SK-N-SH (cell line): ENCODE measurements at regions not wholly inside any gene's neighbourhood (a gene's known extent, or its start where the extent isn't known, plus 50 kb on each side); places are given as distances from the start of the nearest gene placed in this dataset.

Experiments used
- ELF1 ChIP-seq: IDR thresholded peaks from 2 replicates; pipeline ENCODE4 v1.4.0; 2012
- EZH2phosphoT487 ChIP-seq: fragments of 200-600 bp; sonication (generic); IDR thresholded peaks from 2 replicates; pipeline ENCODE4 v1.6.1; 2017; ENCODE audit warnings: low read depth, mixed run types, mild to moderate bottlenecking, antibody characterized with exemption, moderate library complexity, borderline replicate concordance
- FOXM1 ChIP-seq: IDR thresholded peaks from 2 replicates; pipeline ENCODE4 v1.4.0; 2012; ENCODE audit warnings: low read depth, mild to moderate bottlenecking
- GATA2 ChIP-seq: sonication (generic); formaldehyde crosslinking; IDR thresholded peaks from 2 replicates; pipeline ENCODE4 v1.5.0; 2020; ENCODE audit warnings: mild to moderate bottlenecking, missing genetic modification reagents
- JUND ChIP-seq: IDR thresholded peaks from 2 replicates; pipeline ENCODE4 v1.4.0; 2012
- RAD21 ChIP-seq: IDR thresholded peaks from 2 replicates; pipeline ENCODE4 v1.6.1; 2012; ENCODE audit warnings: mild to moderate bottlenecking, low read length
- RFX5 ChIP-seq: IDR thresholded peaks from 2 replicates; pipeline ENCODE4 v1.6.1; 2012; ENCODE audit warnings: mild to moderate bottlenecking, improper control_type of control experiment, low read length
- SIN3A ChIP-seq: IDR thresholded peaks from 2 replicates; pipeline ENCODE4 v1.6.1; 2012; ENCODE audit warnings: low read depth, mild to moderate bottlenecking, low read length, moderate library complexity, borderline replicate concordance
- TF ChIP-seq, protein P1 (sequence below): fragments of 200-600 bp; sonication (generic); IDR thresholded peaks from 2 replicates; pipeline ENCODE4 v1.6.1; 2017; ENCODE audit warnings: antibody characterized with exemption, mild to moderate bottlenecking, moderate library complexity
- TF ChIP-seq, protein P2 (sequence below): fragments of 150-350 bp; IDR thresholded peaks from 2 replicates; pipeline ENCODE4 v1.6.1; 2017; ENCODE audit warnings: antibody characterized with exemption, low read length, low read depth, borderline replicate concordance
- TF ChIP-seq, protein P3 (sequence below): IDR thresholded peaks from 2 replicates; pipeline ENCODE4 v1.4.0; 2012; ENCODE audit warnings: low read depth, borderline replicate concordance
- TF ChIP-seq, protein P4 (sequence below): IDR thresholded peaks from 2 replicates; pipeline ENCODE4 v1.4.0; 2012; ENCODE audit warnings: low read depth

DNA sequence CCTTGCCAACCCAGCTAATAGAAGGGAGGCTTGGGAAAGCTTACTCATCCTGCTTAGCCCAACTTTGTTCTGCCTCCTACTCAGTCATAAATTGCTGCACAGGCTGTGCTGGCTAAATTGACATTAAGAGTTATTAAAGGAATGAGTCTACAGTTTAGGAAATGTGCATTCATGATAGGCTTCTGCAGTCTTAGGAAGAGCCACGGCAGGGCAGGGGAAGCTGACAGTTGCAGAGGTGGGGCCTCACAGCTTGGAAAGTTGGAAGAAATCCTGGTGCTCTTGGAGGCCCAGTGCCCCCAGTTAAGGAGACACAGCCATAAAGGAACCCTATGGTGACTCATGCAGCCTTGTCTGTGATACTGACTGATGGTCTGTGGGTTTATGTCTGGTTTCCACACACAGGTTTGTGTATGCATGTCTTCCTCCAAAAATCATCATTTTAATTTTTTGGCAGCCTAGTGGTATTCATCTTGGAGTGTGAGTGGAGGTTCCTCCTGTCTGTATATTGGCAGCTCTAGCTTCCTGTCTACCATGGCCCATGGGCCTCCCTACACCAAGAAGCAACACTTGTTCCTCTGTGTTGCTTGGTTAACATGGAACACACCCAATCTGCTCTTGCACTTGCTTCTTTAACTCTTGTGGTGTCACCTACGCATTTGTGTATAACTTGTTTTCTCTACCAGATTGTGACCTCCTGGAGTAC, 135.0 kb upstream of the KL start:
- no peak for TF ChIP-seq EZH2phosphoT487
- no peak for TF ChIP-seq ELF1
- TF ChIP-seq, protein P1, sequence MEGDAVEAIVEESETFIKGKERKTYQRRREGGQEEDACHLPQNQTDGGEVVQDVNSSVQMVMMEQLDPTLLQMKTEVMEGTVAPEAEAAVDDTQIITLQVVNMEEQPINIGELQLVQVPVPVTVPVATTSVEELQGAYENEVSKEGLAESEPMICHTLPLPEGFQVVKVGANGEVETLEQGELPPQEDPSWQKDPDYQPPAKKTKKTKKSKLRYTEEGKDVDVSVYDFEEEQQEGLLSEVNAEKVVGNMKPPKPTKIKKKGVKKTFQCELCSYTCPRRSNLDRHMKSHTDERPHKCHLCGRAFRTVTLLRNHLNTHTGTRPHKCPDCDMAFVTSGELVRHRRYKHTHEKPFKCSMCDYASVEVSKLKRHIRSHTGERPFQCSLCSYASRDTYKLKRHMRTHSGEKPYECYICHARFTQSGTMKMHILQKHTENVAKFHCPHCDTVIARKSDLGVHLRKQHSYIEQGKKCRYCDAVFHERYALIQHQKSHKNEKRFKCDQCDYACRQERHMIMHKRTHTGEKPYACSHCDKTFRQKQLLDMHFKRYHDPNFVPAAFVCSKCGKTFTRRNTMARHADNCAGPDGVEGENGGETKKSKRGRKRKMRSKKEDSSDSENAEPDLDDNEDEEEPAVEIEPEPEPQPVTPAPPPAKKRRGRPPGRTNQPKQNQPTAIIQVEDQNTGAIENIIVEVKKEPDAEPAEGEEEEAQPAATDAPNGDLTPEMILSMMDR: no peak
- TF ChIP-seq, protein P2, sequence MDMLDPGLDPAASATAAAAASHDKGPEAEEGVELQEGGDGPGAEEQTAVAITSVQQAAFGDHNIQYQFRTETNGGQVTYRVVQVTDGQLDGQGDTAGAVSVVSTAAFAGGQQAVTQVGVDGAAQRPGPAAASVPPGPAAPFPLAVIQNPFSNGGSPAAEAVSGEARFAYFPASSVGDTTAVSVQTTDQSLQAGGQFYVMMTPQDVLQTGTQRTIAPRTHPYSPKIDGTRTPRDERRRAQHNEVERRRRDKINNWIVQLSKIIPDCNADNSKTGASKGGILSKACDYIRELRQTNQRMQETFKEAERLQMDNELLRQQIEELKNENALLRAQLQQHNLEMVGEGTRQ: no peak
- TF ChIP-seq JUND: no peak
- TF ChIP-seq, protein P3, sequence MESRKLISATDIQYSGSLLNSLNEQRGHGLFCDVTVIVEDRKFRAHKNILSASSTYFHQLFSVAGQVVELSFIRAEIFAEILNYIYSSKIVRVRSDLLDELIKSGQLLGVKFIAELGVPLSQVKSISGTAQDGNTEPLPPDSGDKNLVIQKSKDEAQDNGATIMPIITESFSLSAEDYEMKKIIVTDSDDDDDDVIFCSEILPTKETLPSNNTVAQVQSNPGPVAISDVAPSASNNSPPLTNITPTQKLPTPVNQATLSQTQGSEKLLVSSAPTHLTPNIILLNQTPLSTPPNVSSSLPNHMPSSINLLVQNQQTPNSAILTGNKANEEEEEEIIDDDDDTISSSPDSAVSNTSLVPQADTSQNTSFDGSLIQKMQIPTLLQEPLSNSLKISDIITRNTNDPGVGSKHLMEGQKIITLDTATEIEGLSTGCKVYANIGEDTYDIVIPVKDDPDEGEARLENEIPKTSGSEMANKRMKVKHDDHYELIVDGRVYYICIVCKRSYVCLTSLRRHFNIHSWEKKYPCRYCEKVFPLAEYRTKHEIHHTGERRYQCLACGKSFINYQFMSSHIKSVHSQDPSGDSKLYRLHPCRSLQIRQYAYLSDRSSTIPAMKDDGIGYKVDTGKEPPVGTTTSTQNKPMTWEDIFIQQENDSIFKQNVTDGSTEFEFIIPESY: no peak
- TF ChIP-seq, protein P4, sequence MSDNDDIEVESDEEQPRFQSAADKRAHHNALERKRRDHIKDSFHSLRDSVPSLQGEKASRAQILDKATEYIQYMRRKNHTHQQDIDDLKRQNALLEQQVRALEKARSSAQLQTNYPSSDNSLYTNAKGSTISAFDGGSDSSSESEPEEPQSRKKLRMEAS: no peak
- TF ChIP-seq RAD21: no peak
- TF ChIP-seq FOXM1: no peak
- TF ChIP-seq GATA2 (CRISPR knock-in tag): no peak
- TF ChIP-seq SIN3A: no peak
- no peak for TF ChIP-seq RFX5
